NCI-H2029 treated with DMSO at 0.1 percent for 48 hours (cell line): ENCODE measurements at regions not wholly inside any gene's neighbourhood (a gene's known extent, or its start where the extent isn't known, plus 50 kb on each side); places are given as distances from the start of the nearest gene placed in this dataset.

Experiments used
- DNase-seq: peaks from one replicate; lab custom pipeline; 2025; lab: John Stamatoyannopoulos, UW

DNA sequence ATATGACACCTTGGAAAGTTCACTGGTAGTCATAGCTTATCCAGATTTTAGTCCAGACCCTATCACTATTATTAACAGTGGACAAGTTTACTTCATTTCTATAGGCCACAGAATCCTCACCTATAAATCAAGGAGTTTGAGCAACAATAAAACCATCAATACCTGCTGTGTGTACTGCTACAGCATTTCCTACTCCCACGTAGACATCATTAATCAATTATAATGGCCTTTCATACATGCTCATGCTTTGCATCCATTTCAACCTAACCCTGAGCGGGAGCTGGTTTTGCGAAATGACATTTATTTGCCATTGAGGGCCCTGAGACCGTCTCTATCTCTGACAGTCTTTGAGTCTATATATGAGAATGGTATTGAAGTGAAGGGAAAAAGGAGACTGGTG is 312.3 kb downstream of the FAT3 start:
- no peak for DNase-seq

DNA sequence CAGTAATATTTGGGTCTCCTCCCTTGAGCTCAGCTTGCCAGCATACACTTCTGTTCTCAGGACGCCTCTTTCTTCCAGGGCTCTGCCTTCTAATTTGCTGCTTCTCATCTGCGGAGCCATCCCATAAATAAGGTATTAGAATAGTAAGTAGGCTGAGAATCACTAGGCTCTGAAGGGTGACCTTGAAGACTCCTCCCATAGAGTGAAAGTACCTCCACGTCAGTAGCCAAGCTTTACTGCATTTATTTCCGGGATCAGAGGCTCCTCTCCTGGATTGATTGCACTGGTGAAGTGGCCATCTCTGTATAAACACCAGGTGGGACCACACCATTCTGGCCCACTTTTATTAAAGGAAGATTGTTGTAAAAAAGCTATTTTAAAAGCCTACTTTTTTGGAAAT is 315.5 kb downstream of the FAT3 start:
- peak; percentile 29 for DNase-seq

DNA sequence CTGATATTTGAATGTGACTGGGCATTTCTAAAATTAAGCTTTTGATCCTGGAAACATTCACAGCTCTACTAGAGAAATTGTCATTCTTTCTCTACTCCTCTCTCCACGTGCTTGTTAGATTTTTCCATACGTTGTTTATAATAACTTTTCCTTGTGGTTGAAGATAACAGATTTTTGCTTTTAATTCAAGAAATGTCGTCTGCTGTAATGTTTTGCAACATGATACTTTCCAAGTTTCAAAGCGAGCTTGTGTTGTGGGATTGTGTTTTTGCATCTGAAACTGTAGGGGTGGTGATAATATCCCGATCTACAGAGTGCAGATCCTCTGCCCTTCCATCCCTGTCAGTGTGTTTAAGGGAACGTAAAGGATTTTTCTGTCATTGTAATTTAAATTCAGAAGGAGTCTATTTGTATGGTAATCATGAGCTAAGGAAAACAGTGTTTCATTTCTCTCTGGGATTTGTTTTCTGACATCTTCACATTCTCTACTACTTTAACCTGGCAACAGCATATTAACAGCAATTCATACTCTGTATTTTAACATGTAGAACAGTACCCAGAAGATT is 321.4 kb downstream of the FAT3 start:
- no peak for DNase-seq

DNA sequence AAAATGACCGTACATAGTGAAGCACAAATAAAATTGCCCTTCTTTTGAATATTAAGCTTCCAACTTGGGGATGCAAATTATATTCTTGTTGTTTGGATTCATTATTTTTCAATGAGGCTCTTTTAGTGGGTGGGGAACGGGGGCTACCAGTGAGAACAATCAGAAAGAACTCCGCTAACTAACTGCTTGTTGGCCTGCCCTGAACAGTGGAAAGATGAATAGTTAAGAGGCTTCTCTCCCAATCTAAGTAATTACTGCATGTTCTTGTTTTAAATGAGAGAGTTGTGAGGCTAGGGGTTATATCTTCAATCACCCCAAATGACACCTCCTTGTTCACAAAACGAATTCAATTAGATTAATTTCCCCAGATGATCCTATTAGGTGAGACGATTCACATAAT is 322.0 kb downstream of the FAT3 start:
- DNase-seq: no peak

DNA sequence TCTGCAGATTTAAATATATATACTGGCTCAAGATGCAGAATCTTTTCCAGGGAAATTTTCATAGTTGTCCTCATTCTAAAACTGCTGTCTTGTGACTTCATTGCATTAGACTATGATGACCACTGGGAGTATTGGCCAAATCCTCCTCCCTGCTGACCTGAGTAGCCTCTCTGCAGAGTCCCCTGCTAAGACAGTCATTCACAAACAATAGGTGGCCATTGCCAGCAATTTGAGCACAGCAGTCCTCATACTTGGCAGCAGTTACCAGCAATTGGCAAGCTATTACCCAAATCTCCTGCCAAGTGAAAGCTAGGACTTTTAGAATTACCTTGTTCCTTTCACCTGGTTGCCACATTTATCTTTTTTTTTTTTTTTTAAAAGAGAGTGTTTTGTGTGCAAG is 325.8 kb downstream of the FAT3 start:
- DNase-seq: peak; percentile 91

DNA sequence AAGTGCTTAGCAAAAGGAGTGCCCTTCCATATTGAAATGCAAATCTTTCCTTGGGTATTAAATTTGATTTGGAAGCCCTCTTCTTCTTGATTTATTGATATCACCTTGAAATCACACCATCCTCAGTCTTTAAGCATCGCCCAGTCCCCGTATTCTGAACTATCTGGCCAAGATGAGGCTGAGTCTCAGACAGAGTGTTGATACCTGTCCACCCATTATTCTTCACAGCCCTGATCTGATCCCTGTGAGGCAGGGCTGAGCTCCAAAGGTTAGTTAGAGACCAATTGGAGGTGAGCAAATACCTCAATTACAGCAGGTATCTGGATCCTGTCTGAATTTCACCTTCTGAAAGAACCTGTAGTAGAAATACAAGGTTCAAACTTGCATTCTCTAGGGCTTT is 326.3 kb downstream of the FAT3 start:
- DNase-seq: no peak

DNA sequence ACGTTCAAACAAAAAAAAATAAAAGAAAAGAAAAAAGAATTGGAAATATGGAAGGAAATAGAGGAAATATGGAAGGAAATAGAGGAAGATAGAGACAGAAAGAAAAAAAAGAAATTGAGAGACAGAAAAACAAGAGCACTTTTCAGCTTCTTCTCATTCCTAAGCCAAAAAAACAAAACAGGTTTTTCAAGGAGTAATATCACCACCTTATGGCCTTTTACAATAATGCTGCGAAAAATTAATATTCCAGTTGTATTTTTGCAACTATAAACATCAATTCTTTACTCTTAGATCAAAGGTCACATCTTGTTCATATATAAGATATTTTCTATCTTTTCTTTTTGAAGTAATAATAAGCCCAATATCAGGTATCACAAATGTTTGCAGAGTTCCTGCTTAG is 328.3 kb downstream of the FAT3 start:
- no peak for DNase-seq

DNA sequence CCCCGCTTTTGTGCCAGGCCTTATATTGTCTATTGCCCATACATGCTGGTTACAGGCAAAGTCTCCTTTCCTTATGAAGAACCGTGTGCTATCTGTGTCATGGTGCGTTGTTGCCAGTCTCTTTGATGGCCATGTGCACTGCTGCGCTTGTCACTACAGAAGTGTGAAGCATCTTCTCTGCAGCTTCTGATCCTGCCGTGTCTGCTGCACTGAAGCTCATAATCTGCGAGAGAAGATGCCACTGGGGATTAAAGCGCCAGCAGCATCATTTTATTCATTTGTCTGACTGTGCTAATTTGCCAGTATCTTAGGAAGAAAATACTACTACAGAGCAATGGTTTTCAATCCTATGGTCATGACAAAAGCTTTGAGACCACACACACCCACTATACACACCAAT is 330.1 kb downstream of the FAT3 start:
- DNase-seq: no peak

DNA sequence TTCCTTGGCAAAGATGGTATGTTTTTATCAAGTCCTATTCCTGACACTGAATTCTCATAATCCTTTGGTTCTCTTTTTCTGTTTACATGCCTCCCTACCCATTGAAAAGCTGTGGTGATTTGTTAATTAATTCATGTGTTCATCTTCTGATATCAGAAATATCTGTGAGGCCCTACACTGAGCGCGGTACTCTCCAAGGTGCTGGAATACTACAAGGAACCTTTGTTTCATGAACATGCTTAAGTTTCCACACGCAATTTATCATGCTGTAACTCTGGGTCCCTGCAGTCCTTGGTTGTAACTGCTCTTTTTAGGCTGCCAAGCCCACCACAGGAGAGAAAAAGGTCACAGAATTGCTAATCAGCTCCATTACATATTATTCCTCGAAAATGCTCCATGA is 331.8 kb downstream of the FAT3 start:
- DNase-seq: no peak

DNA sequence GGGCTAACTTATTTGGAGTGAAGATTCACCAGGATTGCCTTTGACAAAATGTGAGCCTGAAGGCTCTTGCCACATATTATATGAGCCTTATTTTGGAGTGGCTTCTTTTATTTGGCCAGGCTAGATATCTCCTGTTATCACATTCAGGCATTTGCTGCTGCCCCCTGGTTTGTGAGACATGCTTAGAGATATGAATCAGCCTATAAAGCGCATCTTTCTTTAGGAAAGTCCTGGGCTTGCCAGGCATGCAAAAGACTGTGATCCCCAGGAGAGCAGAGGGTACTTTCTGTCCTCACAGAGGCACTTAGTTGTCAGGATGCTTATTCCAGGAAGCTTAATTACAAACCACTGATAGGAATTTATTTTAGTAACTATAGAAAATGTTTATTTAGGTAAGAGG is 333.3 kb downstream of the FAT3 start:
- DNase-seq: no peak

DNA sequence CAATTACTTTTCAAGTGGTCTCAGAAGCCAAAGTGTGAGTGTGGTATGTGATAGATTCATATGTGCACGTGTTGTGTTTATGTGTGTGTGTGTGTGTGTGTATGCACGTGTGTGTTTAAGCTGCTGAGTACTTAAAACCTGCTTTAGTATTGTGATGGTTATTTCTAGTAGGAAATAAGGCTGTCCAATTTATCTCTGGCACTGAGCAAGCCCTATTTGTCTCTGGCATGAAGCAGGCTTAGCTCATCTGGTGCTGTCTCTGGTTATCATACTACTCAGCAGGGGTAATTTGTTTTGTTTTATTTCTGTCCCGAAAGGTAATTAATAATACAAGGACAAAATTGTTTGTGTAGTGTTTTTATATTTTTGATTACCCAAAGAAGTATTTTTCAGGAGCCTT is 333.7 kb downstream of the FAT3 start:
- peak; percentile 92 for DNase-seq

DNA sequence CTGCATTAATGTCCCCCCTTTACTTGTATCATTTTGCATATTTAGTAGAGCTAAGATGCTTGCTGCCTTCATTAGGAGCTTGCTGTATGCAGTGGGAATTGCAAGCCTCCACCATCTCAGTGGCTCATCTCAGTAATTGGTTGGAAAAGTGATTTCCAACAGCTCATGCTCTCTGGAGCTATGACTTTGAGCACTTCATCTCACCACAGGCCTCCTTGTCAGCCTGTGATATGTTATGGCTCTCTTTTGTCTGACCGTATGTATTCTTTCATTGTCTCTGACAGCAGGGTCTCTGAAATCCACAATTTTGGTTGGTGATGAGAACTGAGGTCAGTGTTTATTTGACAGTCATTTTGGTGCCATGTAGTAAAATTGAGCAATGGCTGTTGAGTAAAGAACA is 345.1 kb downstream of the FAT3 start:
- DNase-seq: no peak

DNA sequence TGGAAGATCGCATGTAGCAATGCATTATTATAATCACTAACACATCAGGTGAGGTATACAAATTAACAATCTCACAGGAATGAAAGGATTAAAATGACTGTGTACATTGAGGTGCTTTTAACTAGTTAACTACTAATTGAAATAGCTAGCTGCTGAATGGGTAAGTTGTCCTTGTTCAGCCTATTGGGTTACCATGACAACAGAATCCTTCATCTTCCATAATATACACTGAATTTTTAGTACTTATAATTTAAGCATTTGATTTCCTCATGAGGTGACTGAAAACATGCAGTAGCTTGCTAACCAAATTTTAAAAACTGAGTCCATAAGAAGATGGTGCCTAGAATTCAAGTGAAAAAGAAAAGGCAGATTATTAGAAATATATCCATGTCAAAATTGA is 347.9 kb downstream of the FAT3 start:
- no peak for DNase-seq

DNA sequence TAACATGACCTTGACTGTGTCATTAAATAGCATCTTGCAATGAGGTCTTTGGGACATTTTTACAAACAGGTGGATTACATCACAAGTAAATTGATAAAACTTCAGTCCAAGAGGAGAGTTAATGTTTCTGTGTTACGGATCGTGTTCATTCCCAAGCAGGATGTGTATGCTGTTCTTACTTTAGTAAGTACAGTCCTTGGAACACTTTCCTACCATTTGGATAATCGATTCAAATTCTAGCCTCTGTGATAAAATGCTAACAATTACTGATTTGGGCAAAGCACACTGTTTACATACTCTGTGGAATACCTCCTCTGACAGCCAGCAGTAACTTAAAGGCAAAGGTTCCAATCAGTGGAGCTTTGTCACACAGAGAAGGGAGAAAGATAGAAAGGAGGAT is 351.7 kb downstream of the FAT3 start:
- DNase-seq: no peak

DNA sequence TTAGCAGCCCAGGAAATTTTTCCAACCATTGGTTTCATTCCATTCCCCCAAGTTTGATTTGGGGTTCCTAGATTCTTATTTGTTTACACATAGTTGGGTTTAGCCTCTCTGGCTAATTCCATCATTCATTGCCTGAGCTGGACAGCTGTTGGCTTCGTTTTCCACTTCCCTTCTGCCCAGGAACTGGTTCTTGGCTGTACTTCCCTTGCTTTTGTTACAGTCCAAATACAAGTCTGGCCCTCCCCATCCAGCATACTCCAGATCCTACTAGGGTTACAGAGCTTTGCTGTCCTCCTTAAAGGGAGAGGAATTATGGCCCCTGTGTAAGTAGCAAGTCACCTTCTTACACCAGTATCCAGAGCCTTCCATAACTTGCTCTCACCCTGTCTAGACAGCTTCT is 356.3 kb downstream of the FAT3 start:
- no peak for DNase-seq

DNA sequence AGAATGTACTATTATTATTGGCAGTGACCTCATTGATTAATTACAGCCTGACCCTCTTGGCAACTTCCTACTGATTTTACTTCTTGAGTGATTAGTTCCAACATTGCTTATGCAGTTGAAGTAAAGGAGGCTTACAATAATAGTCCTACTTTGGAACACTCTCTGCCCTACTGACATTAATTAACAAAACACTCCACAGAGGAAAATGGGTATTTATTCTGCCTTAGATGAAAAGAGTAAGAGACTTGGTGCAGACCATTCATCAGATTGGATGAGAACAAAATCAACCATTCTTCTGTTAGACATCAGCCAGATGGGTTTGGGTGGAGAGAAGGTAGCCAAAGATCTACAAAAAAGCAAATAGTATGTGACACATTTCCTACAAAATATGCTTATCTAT is 363.8 kb downstream of the FAT3 start:
- DNase-seq: no peak

DNA sequence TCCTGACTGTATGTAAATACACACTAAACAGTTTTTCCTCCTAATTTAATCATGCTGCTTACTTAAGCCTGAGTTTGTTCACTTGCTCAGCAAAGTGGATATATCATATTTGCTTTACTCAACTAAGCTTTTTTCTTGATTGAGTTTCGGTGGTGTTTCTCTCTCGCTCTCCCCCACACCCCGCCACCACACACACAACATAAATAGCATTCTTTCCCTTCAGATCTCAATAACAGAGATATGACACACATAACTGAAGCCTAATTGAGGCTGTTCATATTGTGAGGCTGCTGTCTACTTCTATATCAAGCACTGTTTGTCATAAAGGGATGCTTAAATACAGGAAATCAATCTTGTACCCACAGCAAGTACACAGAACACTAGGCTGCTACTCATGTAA is 364.9 kb downstream of the FAT3 start:
- DNase-seq: no peak

DNA sequence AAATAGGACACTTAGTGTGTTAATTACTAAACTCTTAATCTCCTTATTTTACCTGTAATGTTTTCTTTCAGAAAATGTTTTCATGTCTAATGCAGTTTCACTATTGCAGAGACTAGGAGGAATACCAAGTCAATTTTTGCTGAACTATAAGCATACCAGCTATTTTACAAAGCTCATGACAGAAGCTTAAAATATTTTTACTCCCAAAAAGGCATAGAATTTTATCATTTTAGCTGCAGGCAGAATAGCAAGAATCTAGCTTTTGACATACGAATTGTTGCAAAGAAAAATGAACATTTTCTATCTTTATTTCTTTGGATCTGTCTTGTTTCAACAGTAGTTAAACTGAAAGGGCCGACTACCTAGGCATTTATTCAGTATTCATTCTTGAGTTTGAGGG is 366.9 kb downstream of the FAT3 start:
- no peak for DNase-seq

DNA sequence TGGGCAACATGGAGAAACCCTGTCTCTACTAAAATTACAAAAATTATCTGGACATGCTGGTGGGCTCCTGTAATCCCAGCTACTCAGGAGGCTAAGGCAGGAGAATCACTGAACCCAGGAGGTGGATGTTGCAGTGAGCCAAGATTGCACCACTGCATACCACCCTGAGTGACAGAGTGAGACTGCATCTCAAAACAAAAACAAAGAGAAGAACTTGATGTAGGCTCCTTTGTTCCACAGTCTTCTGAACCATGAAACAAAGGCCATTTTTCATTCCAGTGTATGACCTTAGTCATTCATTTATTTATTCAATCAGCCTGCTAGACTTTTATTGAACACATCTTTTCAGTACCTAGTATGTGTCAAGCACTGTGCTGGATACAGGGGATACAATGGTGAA is 369.6 kb downstream of the FAT3 start:
- DNase-seq: no peak

DNA sequence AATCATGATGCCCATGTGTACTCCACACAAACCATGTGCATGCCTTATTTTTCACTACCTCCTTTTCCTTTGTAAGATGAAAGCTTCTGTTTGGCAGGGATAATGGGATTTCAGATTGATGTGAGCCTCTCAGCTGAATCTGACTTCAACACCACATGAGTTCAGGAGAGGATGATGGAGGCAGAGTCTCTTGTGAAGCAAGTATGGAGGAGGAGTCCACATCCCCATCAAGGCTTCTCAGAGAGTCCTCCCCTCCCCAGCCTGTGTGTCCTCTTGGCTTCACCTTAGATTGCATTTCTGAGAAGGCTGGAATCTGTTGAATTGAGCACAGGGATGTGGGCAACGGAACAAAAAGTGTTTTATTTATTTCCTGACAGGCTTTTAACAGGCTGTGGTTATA is 370.4 kb downstream of the FAT3 start:
- no peak for DNase-seq

DNA sequence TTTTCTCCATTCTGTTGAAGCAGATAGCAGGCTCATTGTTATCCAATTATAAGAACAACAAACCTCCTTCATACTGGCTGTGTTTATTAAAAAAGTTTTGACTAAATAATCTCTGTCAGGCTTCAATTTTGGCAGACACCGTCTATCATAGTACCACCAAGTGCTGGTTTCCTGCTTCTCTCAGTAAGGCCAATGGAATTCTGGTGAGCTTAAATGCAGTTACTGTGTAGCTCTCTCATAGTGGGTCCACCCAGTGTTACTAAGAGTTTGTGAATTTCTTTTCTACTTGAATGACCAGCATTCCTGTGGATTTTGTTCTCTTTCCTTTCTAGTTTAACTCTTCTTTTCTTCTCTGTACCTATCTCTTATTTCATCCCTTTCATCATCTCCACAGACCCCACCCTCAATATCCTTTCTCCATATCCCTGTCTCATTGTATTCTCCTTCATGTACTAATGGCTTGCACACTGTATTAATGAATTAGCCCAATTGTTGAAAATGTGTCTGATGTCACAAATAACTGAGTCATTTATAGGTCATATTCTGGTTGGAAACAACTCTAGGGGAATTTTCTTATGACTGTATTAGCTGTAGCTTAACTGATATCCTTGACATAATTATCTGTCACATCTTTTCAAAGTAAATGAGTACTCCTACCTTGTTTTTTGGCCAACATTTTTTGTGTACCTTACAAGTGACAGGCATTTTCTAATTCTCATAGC is 372.1 kb downstream of the FAT3 start:
- DNase-seq: no peak

DNA sequence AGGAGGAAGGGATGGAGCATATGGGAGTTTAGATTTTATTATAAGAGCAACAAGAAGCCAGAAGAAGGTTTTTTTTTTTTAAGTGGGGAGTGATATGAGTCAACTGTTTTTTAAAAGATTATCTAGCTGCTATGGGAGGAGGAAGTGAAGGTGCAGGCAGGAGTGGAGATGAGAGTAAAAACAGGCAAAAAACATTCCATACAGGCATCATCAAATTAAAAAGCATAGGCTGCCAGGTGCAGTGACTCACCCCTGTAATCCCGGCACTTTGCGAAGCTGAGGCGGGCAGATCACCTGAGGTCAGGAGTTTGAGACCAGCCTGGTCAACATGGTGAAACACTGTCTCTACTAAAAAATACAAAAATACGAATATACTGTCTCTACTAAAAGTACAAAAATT is 368.4 kb upstream of the MTNR1B start:
- DNase-seq: no peak

DNA sequence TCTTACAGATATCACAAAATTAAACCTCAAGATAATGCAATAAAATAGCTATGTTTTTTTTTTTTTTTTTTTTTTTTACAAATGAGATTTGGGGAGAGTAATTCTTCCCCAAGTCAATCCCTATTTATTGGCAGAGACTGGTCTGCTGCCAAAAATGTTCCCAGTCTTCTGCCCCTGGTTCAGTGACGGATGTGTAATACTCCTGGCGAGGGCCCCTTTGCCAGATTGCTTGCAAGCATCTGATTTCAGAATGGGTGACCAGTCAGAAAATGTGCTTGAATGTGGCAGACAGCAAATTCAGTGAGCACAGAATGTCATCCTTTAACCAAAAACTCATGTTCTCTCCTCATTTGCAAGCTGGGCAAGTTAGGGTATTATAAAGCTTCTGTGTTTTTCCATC is 363.8 kb upstream of the MTNR1B start:
- DNase-seq: no peak

DNA sequence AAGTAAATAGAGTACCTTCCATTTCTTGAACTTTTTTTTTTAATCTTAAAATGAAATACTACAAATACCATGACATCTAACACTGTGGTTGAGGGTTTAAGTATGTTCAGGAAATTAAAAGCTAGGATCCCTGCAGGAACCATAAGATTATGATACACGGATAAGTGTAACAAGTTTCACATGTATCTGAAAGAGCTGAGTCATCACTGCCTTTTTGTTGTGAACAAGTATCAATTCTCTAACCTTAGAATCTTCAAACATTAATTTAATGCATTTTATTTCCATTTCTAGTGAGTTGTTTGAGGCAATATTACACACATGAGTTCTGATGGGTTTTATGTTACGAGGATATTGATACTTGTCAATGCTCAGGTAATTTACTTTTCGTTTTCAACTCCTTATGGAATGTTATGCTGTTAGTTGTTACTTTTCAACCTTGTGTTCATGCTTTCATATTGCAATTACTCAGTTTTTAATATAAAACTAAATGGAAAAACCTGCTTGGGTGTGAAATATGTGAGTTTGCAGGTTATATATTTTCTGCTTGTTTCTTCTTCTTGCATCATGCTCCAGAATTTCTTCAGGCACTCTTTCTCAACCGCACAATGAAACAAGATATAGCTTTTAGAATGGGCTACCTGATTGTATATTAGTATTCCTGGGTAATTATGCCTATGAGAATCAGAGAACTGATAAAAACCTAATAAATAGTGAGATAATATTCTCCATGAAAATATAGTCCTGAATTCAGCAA is 361.3 kb upstream of the MTNR1B start:
- DNase-seq: no peak
